SJSA1 (cell line): ENCODE measurements at regions not wholly inside any gene's neighbourhood (a gene's known extent, or its start where the extent isn't known, plus 50 kb on each side); places are given as distances from the start of the nearest gene placed in this dataset.
A peak's percentile ranks its signal among the peaks of the same experiment; 100 is the strongest.

Source experiments
- DNase-seq, 2 experiments: peaks; one replicate each; pipeline ENCODE4 v3.0.0-alpha.2; 2015 to 2020; ENCODE audit warnings: low spot score in 2 of 2, low read depth in 1 of 2
- H3K27ac ChIP-seq: fragments of 250-450 bp; sonication (Bioruptor Pico); 2 replicates; pipeline ENCODE4 v1.5.1; 2020; ENCODE audit warnings: mild to moderate bottlenecking, moderate library complexity
- H3K27me3 ChIP-seq: fragments of 250-450 bp; sonication (Bioruptor Pico); replicated peaks from 2 replicates; pipeline ENCODE4 v1.5.1; 2020; ENCODE audit warnings: mild to moderate bottlenecking, moderate library complexity
- H3K36me3 ChIP-seq: fragments of 250-450 bp; sonication (Bioruptor Pico); 2 replicates; pipeline ENCODE4 v1.5.1; 2020; ENCODE audit warnings: mild to moderate bottlenecking
- H3K4me1 ChIP-seq: fragments of 250-450 bp; sonication (Bioruptor Pico); replicated peaks from 2 replicates; pipeline ENCODE4 v1.6.1; 2021; ENCODE audit warnings: mild to moderate bottlenecking
- H3K4me3 ChIP-seq: fragments of 250-450 bp; sonication (Bioruptor Pico); 2 replicates; pipeline ENCODE4 v1.5.1; 2020; ENCODE audit warnings: mild to moderate bottlenecking
- H3K9me3 ChIP-seq: fragments of 250-450 bp; sonication (Bioruptor Pico); replicated peaks from 2 replicates; pipeline ENCODE4 v1.5.1; 2020; ENCODE audit warnings: mild to moderate bottlenecking

DNA sequence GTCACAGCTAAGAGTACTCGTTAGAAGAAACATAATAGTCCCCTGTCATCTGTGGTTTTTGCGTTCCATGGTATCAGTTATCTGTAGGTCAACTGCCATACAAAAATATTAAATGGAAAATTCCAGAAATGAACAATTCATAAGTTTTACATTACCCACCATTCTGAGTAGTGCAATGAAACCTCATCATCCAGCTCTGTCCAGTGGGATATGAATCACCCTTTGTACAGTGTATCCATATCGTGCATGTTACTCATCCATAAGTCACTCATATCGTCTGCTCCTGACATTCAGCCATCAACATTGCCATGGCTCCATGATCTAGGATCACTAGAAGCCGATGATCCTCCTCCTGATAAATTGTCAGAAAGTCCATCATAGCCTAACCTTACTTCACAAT is 174.9 kb upstream of the C11orf87 start:
- H3K36me3 ChIP-seq: no peaks in the 10 kb centered on the region
- no peak overlapping the region for H3K4me3 ChIP-seq
- H3K27ac ChIP-seq: no peak overlapping the region
- no peaks in the 10 kb centered on the region for H3K9me3 ChIP-seq
- no peaks in the 10 kb centered on the region for H3K4me1 ChIP-seq
- no peak for DNase-seq
- no peaks in the 10 kb centered on the region for H3K27me3 ChIP-seq

DNA sequence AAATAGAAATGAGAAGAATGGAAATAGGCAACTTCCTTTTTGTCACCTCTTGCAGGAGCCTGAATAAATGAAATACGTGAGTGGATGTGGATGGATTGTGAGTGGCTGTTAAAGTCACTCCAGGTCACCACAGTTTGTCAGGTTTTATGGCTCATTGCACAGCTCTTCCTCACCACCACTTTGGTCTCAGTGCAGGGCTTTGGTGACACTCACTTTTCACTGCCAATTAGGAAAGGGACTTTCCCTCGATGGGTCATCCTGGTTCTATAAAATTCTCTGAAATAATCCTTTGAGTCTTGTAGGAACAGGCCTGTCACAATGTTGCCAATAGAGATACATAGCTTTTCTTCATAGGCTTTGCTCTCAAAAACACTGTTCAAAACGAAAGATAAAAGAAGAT is 172.4 kb upstream of the C11orf87 start:
- Histone ChIP-seq H3K4me3 (no peak overlapping the region), H3K27ac (no peak overlapping the region), H3K4me1 (no peaks in the 10 kb centered on the region), H3K27me3 (no peaks in the 10 kb centered on the region), H3K9me3 (no peaks in the 10 kb centered on the region), H3K36me3 (no peaks in the 10 kb centered on the region)
- DNase-seq: no peak

DNA sequence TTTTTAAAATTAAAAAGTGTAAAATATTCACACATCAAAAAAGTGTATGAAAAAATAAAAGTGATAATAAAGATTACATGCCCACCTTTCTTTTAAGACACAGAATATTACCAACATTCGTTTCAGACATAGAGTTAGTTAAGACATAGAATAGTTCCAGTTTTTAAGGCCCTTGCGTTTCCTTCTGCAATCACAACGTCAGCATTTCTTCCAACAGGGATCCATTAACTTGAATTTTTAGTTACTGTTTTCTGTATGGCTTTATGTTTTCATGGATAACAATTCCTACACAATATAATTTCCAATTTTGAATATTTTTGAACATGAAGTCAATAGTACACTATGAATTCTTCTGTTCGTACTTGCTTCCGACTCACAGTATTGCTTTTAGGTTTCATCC is 170.8 kb upstream of the C11orf87 start:
- no peaks in the 10 kb centered on the region for H3K9me3 ChIP-seq
- no peak overlapping the region for H3K27ac ChIP-seq
- no peaks in the 10 kb centered on the region for H3K27me3 ChIP-seq
- H3K4me3 ChIP-seq: no peak overlapping the region
- H3K36me3 ChIP-seq: no peaks in the 10 kb centered on the region
- H3K4me1 ChIP-seq: no peaks in the 10 kb centered on the region
- no peak for DNase-seq

DNA sequence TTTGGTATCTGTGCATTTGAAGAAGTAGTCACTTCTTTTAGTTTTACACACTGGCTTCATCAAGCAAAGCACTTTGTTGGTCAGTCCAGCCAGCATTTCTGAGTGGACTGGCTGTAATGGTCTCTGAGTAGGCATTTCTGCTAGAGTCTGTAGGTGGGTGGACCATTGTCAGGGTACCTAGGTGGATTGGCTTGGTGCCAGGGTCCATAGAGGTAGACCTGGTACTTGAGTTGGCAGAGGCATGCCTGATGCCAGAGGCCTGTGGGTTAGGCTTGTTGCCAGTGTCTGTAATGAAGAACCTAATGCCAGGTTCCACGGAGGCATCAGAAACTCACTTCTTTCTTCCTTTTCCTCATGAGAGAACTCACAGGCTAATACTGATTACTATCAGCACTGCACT is 157.9 kb upstream of the C11orf87 start:
- Histone ChIP-seq H3K36me3 (no peaks in the 10 kb centered on the region), H3K9me3 (no peaks in the 10 kb centered on the region), H3K4me1 (no peaks in the 10 kb centered on the region), H3K27ac (no peak overlapping the region), H3K4me3 (no peak overlapping the region), H3K27me3 (no peaks in the 10 kb centered on the region)
- DNase-seq: no peak

DNA sequence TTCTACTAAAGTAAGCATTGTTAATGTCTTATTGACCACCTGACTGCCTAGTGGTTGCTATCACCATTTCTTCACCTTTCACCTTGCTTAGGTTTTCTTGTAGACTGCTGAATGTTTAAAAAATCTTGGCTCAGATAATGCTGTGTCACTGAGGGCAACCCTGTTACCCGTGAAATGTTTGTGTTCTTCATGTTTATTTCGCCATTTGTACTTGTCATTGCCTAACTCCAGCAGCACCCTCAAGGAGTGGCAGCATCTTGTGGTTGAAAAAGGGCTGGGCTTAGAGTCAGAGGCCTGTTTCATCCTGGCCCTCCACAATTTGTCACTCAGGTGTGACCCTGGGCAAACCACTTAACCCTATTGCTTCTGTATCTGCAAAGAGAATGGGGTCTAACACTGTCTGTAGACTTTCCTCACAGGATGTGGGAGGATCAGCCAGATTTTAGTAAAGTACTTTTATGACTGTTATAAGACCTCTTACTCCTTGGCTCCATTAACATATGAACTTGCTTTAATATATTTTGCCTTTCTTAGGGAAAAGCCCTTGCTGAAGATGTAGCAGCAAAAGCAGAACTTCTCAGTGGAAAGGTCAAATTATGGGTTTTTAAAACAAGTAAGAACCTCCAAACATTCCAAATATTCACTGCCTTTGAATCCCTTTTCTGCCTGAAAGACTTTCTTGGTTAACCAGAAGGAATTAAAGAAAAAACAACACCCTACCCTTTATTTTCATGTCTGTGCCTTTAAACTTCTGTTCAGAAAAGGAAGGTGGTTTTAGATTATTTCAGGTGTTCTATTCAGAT is 154.5 kb upstream of the C11orf87 start:
- H3K27ac ChIP-seq: no peak overlapping the region
- no peak for DNase-seq
- H3K4me3 ChIP-seq: no peak overlapping the region
- H3K9me3 ChIP-seq: no peaks in the 10 kb centered on the region
- no peaks in the 10 kb centered on the region for H3K36me3 ChIP-seq
- no peaks in the 10 kb centered on the region for H3K4me1 ChIP-seq
- no peaks in the 10 kb centered on the region for H3K27me3 ChIP-seq

DNA sequence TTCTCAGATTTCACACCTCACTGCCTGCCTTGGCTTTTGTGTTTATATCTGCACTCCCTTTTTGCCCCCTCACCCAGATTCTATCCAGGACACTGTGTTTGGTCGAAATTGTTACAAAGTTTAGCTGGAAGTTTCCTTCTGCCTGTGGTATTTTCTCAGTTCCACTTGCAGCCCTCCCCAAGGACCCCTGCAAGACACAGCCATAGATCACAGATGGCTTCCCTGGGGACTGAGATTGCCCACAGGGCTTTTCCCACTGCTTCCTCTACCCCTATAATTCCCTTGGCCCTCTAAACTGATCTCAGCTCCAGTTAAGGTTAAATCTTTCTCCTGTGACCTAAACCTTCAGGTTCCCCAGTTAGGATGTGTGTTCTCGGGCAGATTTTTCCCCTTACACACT is 146.1 kb upstream of the C11orf87 start:
- no peaks in the 10 kb centered on the region for H3K9me3 ChIP-seq
- no peak for DNase-seq
- H3K4me1 ChIP-seq: no peaks in the 10 kb centered on the region
- H3K4me3 ChIP-seq: no peak overlapping the region
- H3K36me3 ChIP-seq: no peaks in the 10 kb centered on the region
- H3K27me3 ChIP-seq: no peaks in the 10 kb centered on the region
- H3K27ac ChIP-seq: no peak overlapping the region

DNA sequence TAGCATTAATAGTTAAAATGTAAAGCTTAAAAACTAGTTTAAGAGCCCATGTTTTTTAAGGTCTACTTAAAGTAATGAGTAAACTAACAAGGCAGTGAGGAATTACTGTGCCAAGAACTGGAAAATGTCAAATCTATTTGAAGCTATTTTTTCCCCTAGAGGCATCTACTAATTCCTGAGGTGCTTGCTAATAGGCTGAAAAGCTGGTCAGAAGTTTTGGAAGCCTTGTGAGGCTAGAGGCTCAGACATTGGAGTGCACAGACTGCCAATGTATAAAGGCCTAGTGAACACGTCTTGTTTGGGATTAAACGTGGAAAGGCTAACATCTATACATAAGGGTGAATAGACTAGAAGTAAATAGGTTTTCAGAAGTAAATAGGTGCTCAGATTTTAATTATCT is 136.5 kb upstream of the C11orf87 start:
- DNase-seq: no peak
- Histone ChIP-seq H3K4me1 (no peaks in the 10 kb centered on the region), H3K27ac (no peak overlapping the region), H3K27me3 (no peaks in the 10 kb centered on the region), H3K36me3 (no peaks in the 10 kb centered on the region), H3K9me3 (no peaks in the 10 kb centered on the region), H3K4me3 (no peak overlapping the region)

DNA sequence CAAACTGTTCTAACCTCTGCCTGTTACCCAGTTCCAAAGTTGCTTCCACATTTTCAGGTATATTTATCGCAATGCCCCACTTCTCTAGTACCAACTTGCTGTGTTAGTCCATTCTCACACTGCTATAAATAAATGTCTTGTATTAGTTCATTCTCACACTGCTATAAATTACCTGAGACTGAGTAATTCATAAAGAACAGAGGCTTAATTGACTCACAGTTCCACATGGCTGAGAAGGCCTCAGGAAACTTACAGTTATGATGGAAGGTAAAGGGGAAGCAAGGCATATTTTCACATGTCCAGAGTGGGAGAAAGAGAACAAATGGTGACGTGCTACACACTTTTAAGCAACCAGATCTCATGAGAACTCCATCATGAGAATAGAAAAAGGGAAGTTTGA is 130.4 kb upstream of the C11orf87 start:
- H3K36me3 ChIP-seq: no peaks in the 10 kb centered on the region
- no peak overlapping the region for H3K4me3 ChIP-seq
- no peak for DNase-seq
- H3K27ac ChIP-seq: no peak overlapping the region
- H3K4me1 ChIP-seq: no peaks in the 10 kb centered on the region
- no peaks in the 10 kb centered on the region for H3K27me3 ChIP-seq
- H3K9me3 ChIP-seq: no peaks in the 10 kb centered on the region

DNA sequence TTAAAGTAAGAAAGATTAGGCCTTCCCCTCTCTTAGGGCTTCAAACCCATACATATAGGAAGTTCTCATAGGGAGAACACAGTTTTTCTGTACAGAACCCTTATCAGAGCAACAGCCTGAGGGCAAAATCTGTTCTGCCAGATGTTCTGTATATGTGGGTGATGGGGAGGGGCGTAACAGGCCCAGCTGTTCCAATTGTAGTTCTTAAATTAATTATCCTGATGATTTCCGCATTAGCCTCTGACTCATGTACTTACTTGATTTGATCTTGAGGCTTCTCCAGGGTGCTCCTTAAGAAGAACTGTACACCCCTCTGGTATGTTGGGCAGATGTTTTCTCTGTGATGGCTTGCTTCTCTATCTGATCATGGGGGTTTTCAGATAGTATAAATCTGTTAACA is 123.1 kb upstream of the C11orf87 start:
- no peak for DNase-seq
- Histone ChIP-seq H3K27ac (no peak overlapping the region), H3K4me1 (no peaks in the 10 kb centered on the region), H3K4me3 (no peak overlapping the region), H3K9me3 (no peaks in the 10 kb centered on the region), H3K36me3 (no peaks in the 10 kb centered on the region), H3K27me3 (no peaks in the 10 kb centered on the region)

DNA sequence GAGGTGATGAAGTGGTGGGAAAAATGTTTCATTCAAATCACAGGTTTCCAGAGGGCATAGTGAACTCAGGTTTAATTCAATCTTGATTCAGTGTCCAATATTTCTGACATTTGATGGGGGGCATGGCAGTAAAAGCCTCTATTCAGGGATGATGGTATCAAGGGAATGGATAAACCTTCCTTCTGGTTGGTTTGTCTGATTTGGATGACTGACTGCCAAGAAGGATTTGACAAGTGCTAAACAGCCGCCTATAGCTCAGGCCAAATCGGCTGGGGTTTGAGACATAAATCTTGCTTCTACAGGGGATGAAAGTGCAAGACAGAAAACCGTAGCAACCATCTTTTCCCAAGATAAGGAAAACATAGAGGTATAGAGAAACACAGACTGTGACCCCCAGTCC is 121.8 kb upstream of the C11orf87 start:
- Histone ChIP-seq H3K4me1 (no peaks in the 10 kb centered on the region), H3K9me3 (no peaks in the 10 kb centered on the region), H3K27ac (no peak overlapping the region), H3K27me3 (no peaks in the 10 kb centered on the region), H3K36me3 (no peaks in the 10 kb centered on the region), H3K4me3 (no peak overlapping the region)
- no peak for DNase-seq

DNA sequence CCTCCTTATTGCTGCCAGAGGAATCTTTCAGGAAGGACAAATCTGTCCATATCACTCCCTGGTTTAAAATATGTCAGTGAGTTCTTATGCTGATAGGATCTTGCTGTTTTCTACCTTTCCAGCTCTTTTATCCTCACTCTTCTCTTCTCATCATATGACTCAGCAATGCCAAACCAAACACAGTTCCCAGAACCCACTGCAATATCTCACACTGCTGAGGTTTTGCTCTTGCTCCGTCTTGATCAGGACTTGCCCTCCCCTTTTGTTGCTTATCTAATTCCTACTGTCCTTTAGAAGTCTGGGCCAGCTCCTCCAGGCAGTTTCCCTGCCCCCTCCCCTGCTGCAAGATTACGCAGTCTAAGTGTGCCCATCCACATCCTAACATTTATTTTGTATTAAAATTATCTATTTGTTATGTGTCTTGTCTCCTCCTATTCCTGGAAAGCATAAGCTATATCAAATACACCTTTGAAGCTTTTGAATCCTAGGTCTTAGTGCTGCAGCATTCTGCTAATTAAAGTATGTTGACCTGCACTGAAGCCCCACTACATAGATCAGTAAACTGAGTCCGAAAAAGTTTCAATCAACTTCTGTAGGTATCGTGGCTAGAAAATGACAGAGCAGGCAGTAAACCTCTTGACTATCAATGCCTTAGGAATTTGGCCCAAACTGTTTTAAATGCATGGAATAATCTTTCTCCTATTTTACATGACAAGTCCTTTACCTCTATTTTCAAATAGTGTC is 119.2 kb upstream of the C11orf87 start:
- Histone ChIP-seq H3K27ac (no peak overlapping the region), H3K4me3 (no peak overlapping the region), H3K36me3 (no peaks in the 10 kb centered on the region), H3K4me1 (no peaks in the 10 kb centered on the region), H3K9me3 (no peaks in the 10 kb centered on the region), H3K27me3 (no peaks in the 10 kb centered on the region)
- no peak for DNase-seq

DNA sequence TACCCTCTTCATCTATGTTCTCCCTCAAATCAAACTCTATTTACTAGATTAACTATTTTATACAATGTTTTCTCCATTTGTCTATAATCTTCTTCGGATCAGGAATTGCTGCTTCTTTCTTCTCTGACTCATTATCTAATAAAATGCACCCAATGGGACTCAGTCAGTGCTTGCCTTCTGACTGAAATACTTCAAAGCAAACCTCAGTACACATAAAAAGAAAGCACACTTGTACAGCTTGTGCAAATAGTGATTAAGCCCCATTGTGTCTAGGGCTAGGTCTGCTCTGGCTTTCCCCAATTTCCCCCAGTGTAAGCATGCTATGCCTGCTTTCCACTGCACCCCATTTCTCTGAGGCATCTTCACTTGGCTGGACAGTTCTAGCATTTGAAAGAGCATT is 118.6 kb upstream of the C11orf87 start:
- H3K36me3 ChIP-seq: no peaks in the 10 kb centered on the region

DNA sequence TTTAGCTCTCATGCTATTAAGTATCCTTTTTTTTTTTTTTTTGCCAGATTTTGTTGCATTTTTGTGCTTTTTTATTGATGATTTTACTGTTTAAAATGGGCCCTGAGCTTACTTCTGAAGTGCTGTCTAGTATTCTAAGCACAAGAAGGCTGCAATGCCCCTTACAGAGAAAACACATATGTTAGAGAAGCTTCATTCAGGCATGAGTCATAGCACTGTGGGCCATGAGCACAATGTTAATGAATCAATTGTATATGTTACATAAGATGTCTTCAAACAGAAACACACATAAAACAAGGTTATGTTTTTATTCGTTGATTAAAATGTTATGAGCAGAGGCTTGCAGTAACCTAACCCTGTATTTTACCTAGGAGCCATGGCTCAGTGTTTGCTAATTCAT is 117.8 kb upstream of the C11orf87 start:
- Histone ChIP-seq H3K4me1 (no peaks in the 10 kb centered on the region), H3K4me3 (no peak overlapping the region), H3K36me3 (no peaks in the 10 kb centered on the region), H3K27me3 (no peaks in the 10 kb centered on the region), H3K27ac (no peak overlapping the region), H3K9me3 (no peaks in the 10 kb centered on the region)
- no peak for DNase-seq

More for the DNA sequence above, 118.6 kb upstream of the C11orf87 start:
- Histone ChIP-seq H3K27me3 (no peaks in the 10 kb centered on the region), H3K4me1 (no peaks in the 10 kb centered on the region), H3K4me3 (no peak overlapping the region), H3K9me3 (no peaks in the 10 kb centered on the region), H3K27ac (no peak overlapping the region)
- DNase-seq: peak in 1 of 2 experiments; percentile 0

DNA sequence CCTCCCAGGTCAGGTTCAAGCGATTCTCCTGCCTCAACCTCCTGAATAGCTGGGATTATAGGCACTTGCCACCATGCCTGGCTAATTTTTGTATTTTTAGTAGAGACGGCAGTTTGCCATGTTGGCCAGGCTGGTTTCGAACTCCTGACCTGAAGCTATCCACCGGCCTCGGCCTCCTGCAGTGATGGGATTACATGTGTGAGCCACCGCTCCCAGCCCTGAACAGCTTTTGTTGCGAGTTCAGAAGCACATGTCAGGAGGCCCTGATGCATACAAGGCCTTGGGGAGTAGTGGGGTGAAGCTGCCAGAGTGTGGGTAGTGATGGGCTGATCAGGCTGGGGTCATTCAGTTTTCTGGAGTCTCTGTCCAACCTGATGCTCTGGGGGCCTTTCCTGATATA is 117.0 kb upstream of the C11orf87 start:
- no peak for DNase-seq
- H3K9me3 ChIP-seq: no peaks in the 10 kb centered on the region
- no peaks in the 10 kb centered on the region for H3K36me3 ChIP-seq
- H3K27me3 ChIP-seq: no peaks in the 10 kb centered on the region
- no peak overlapping the region for H3K27ac ChIP-seq
- no peaks in the 10 kb centered on the region for H3K4me1 ChIP-seq
- no peak overlapping the region for H3K4me3 ChIP-seq
